ENCODE measurements at regions not wholly inside any gene's neighbourhood (a gene's known extent, or its start where the extent isn't known, plus 50 kb on each side); places are given as distances from the start of the nearest gene placed in this dataset.

GRCh38 chr1:106502659-106503058, 553.8 kb upstream of the PRMT6 start:
- no peak for TF ChIP-seq CTCF (IDR thresholded peaks at IDR 0.05; ENCODE audit: low read depth)

- no peak for TF ChIP-seq CTCF (IDR thresholded peaks at IDR 0.05; ENCODE audit: low read depth)
Measured at GRCh38 chr1:106515375-106515774, 541.1 kb upstream of the PRMT6 start.

GRCh38 chr1:106517224-106517623, 539.2 kb upstream of the PRMT6 start:
- no peak for TF ChIP-seq CTCF (IDR thresholded peaks at IDR 0.05; ENCODE audit: low read depth)

- TF ChIP-seq CTCF (IDR thresholded peaks at IDR 0.05; ENCODE audit: low read depth), result no peak
Measured at GRCh38 chr1:106523497-106523896, 533.0 kb upstream of the PRMT6 start.

GRCh38 chr1:106524631-106525030, 531.8 kb upstream of the PRMT6 start:
- TF ChIP-seq CTCF (IDR thresholded peaks at IDR 0.05; ENCODE audit: low read depth), result no peak

- no peak for TF ChIP-seq CTCF (IDR thresholded peaks at IDR 0.05; ENCODE audit: low read depth)
Measured at GRCh38 chr1:106526650-106527049, 529.8 kb upstream of the PRMT6 start.

- no peak for TF ChIP-seq CTCF (IDR thresholded peaks at IDR 0.05; ENCODE audit: low read depth)
Measured at GRCh38 chr1:106534612-106535011, 521.9 kb upstream of the PRMT6 start.
